HCT116 (cell line): ENCODE measurements at regions not wholly inside any gene's neighbourhood (a gene's known extent, or its start where the extent isn't known, plus 50 kb on each side); places are given as distances from the start of the nearest gene placed in this dataset.

Experiments
- ATAC-seq: fragments of 200-7000 bp; cut with Tn5 transposase; 2 replicates; pipeline ENCODE4 v1.9.1; 2020; ENCODE audit warnings: mild to moderate bottlenecking, moderate library complexity
- BruUV-seq: library from RNA; stranded (reverse); fragments of 400-500 nt; replicated peaks from 2 replicates; lab custom pipeline; 2021; lab: Mats Ljungman, UMichigan
- CTCF ChIA-PET: fragments of 300-600 bp; sonication (Branson Sonifier 250); formaldehyde crosslinking; loops from one replicate; lab custom pipeline; 2021; ENCODE audit warnings: antibody characterized with exemption; lab: Charles Lee
- POLR2A ChIA-PET: fragments of 300-600, 350-600 bp; sonication (Branson Sonifier 250); formaldehyde crosslinking; loops from one replicate; lab custom pipeline; 2021; ENCODE audit warnings: antibody characterized with exemption; lab: Charles Lee
- RAD21 ChIA-PET, 2 experiments: fragments of 300-600 bp; sonication (Branson Sonifier 250); formaldehyde crosslinking; loops; one replicate each; lab custom pipeline; 2023; ENCODE audit warnings: low total read pairs in 2 of 2; ENCODE audit not compliant: uncharacterized antibody in 2 of 2, unreplicated experiment in 2 of 2, low non-redundant PET in 1 of 2; lab: Charles Lee
- DNase-seq: peaks from one replicate; pipeline ENCODE4 v3.0.0-alpha.2; 2010; ENCODE audit warnings: low read depth, low spot score
- H2AFZ ChIP-seq: fragments of 200-600 bp; shearing (Covaris generic), sonication (generic); 2 replicates; pipeline ENCODE4 v1.6.1; 2017; ENCODE audit warnings: low read depth, mixed run types, mixed read lengths, antibody characterized with exemption, low read length; ENCODE audit not compliant: poor library complexity, severe bottlenecking
- H3K27ac ChIP-seq: 2 replicates; pipeline ENCODE4 v1.5.1; 2012; ENCODE audit warnings: low read depth, low read length
- H3K27me3 ChIP-seq: fragments of 200-600 bp; sonication (generic); 2 replicates; pipeline ENCODE4 v1.6.1; 2016; ENCODE audit warnings: mixed run types, low read length, mixed read lengths; ENCODE audit not compliant: insufficient read depth
- H3K36me3 ChIP-seq, 2 experiments: fragments of 200-500 bp in 1 of 2; fragments of 200-600 bp in 1 of 2; sonication (Bioruptor generic) in 1 of 2; sonication (generic) in 1 of 2; 2 replicates each; pipeline versions ENCODE4 v1.5.1 to v1.6.1; 2014 to 2016; ENCODE audit warnings: low read length in 2 of 2, inconsistent platforms in 1 of 2, mixed read lengths in 1 of 2, mixed run types in 1 of 2; ENCODE audit not compliant: insufficient read depth in 2 of 2, control insufficient read depth in 1 of 2
- H3K4me1 ChIP-seq, 2 experiments: fragments of 200-600 bp in 1 of 2; sonication (generic) in 1 of 2; 2 replicates each; pipeline versions ENCODE4 v1.5.1 to v1.6.1; 2012 to 2017; ENCODE audit warnings: low read length in 2 of 2, inconsistent platforms in 1 of 2, mild to moderate bottlenecking in 1 of 2, mixed read lengths in 1 of 2, mixed run types in 1 of 2, moderate library complexity in 1 of 2; ENCODE audit not compliant: insufficient read depth in 2 of 2, control insufficient read depth in 1 of 2
- H3K4me2 ChIP-seq: fragments of 200-600 bp; sonication (generic); 2 replicates; pipeline ENCODE4 v1.6.1; 2017; ENCODE audit warnings: mixed run types, low read length, mixed read lengths
- H3K4me3 ChIP-seq, 2 experiments: fragments of 200-600 bp in 1 of 2; sonication (generic) in 1 of 2; replicated peaks in 1 of 2; 2 replicates each; pipeline ENCODE4 v1.5.1; 2011 to 2016; ENCODE audit warnings: low read length in 2 of 2, control low read depth in 1 of 2, low read depth in 1 of 2, mild to moderate bottlenecking in 1 of 2, mixed read lengths in 1 of 2, mixed run types in 1 of 2
- H3K79me2 ChIP-seq: fragments of 200-600 bp; sonication (generic); 2 replicates; pipeline ENCODE4 v1.6.1; 2017; ENCODE audit warnings: mild to moderate bottlenecking, mixed run types, low read length, moderate library complexity, mixed read lengths; ENCODE audit not compliant: insufficient read depth
- H3K9ac ChIP-seq: fragments of 200-600 bp; sonication (generic); 2 replicates; pipeline ENCODE4 v1.6.1; 2016; ENCODE audit warnings: low read length, mixed read lengths
- H3K9me2 ChIP-seq: fragments of 200-600 bp; sonication (generic), shearing (Covaris generic); 2 replicates; pipeline ENCODE4 v1.6.1; 2017; ENCODE audit warnings: mixed run types, mild to moderate bottlenecking, moderate library complexity; ENCODE audit not compliant: insufficient read depth
- H3K9me3 ChIP-seq, 2 experiments: fragments of 200-500 bp in 1 of 2; fragments of 200-600 bp in 1 of 2; sonication (Bioruptor generic) in 1 of 2; sonication (generic) in 1 of 2; 2 replicates each; pipeline ENCODE4 v1.6.1; 2014 to 2017; ENCODE audit warnings: low read length in 2 of 2, mixed read lengths in 2 of 2, inconsistent platforms in 1 of 2, low read depth in 1 of 2, mild to moderate bottlenecking in 1 of 2, mixed run types in 1 of 2, moderate library complexity in 1 of 2; ENCODE audit not compliant: control insufficient read depth in 1 of 2, insufficient read depth in 1 of 2
- H4K20me1 ChIP-seq: fragments of 200-600 bp; sonication (generic), shearing (Covaris generic); 2 replicates; pipeline ENCODE4 v1.6.1; 2017; ENCODE audit warnings: mixed run types, mild to moderate bottlenecking, moderate library complexity; ENCODE audit not compliant: insufficient read depth
- CBX3 ChIP-seq: IDR thresholded peaks from 2 replicates; pipeline ENCODE4 v1.6.1; 2012; ENCODE audit warnings: low read depth
- FOSL1 ChIP-seq: IDR thresholded peaks from 2 replicates; pipeline ENCODE4 v1.6.1; 2012; ENCODE audit warnings: low read depth
- JUND ChIP-seq: IDR thresholded peaks from 2 replicates; pipeline ENCODE4 v1.6.1; 2012
- TCF7L2 ChIP-seq: IDR thresholded peaks from 2 replicates; pipeline ENCODE4 v1.7.0; 2011; ENCODE audit warnings: borderline replicate concordance, inconsistent platforms; ENCODE audit not compliant: insufficient read depth, insufficient read length; ENCODE audit errors: extremely low read depth
- intact Hi-C: fragments of 100-400 bp; cut with micrococcal nuclease; formaldehyde crosslinking; loops from 2 replicates; pipeline ENCODE4 v1.10.0; 2022
- TF ChIP-seq, protein P1 (sequence below): IDR thresholded peaks from 2 replicates; pipeline ENCODE4 v1.6.1; 2012; ENCODE audit warnings: low read depth
- TF ChIP-seq, protein P2 (sequence below), 3 experiments: fragments of 200-600 bp in 1 of 3; sonication (generic) in 1 of 3; IDR thresholded peaks in 2 of 3; conservative IDR thresholded peaks in 1 of 3; 2 replicates each; pipeline ENCODE4 v1.5.1; 2012 to 2017; ENCODE audit warnings: low read depth in 2 of 3, low read length in 2 of 3, antibody characterized with exemption in 1 of 3, borderline replicate concordance in 1 of 3, control low read depth in 1 of 3, mild to moderate bottlenecking in 1 of 3, mixed read lengths in 1 of 3, mixed run types in 1 of 3, moderate library complexity in 1 of 3; ENCODE audit not compliant: insufficient read depth in 1 of 3

DNA sequence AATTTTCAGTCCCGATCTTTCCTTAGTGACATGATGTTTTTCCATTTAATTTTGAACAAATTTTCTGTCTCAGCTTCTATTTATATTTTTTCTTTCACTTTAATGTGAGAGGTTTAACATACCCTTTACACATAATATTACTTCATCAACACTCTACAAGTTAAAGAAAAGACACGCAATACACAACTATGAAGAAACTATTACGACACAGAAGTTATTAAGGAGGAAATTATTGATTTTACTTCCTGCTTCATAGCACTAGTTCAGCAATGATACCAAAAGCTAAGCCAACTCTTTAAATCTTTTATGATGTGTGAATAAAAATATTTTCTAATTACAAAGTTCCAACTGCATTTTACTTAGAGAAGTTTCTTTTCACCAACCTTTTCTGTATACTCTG, 432.3 kb upstream of the DAB2 start (continued):
- no peak for TF ChIP-seq JUND

DNA sequence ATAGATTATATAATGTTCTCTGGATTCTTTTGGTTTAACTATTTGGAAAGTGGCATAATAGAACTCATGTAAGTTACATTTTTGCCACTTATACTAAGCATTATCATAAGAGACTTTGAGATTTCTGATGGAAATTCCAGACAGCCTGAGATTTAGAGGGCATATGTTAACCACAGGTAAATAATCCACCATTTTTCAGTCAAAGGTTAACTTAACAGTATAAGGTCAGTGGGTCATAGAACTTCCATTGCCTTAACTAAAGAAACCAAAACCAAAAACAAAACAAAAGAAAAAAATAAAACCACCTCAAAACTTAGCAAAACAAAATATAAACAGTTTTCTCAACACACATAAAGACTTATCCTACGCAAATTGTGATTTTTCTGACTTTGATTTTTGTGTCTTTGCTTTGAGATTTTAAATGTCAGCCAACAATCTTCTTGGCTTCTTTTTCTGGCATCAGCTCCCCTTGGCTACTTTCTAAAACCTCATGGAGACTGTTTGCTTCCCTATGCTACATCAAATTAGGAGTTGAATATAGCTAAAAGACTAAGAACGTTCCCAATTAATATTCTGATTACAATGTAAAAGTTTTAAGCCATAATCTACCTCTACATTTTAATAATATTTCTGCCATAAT, 430.1 kb upstream of the DAB2 start:
- BruUV-seq: no TSS peak
- Histone ChIP-seq H4K20me1 (no peaks in the 10 kb centered on the region), H3K4me2 (no peak overlapping the region), H3K36me3 (no peaks in the 10 kb centered on the region), H3K27me3 (no peaks in the 10 kb centered on the region), H3K4me3 (no peak overlapping the region), H3K4me1 (no peaks in the 10 kb centered on the region), H3K9me2 (peaks cover 5% of the 10 kb centered on the region; the same call in 1 of the 2 replicates), H3K27ac (no peak overlapping the region), H3K9ac (no peak overlapping the region), H3K9me3 (no peaks in the 10 kb centered on the region), H3K79me2 (no peaks in the 10 kb centered on the region), H2AFZ (no peak overlapping the region)
- TF ChIP-seq TCF7L2: no peak
- TF ChIP-seq, protein P1, sequence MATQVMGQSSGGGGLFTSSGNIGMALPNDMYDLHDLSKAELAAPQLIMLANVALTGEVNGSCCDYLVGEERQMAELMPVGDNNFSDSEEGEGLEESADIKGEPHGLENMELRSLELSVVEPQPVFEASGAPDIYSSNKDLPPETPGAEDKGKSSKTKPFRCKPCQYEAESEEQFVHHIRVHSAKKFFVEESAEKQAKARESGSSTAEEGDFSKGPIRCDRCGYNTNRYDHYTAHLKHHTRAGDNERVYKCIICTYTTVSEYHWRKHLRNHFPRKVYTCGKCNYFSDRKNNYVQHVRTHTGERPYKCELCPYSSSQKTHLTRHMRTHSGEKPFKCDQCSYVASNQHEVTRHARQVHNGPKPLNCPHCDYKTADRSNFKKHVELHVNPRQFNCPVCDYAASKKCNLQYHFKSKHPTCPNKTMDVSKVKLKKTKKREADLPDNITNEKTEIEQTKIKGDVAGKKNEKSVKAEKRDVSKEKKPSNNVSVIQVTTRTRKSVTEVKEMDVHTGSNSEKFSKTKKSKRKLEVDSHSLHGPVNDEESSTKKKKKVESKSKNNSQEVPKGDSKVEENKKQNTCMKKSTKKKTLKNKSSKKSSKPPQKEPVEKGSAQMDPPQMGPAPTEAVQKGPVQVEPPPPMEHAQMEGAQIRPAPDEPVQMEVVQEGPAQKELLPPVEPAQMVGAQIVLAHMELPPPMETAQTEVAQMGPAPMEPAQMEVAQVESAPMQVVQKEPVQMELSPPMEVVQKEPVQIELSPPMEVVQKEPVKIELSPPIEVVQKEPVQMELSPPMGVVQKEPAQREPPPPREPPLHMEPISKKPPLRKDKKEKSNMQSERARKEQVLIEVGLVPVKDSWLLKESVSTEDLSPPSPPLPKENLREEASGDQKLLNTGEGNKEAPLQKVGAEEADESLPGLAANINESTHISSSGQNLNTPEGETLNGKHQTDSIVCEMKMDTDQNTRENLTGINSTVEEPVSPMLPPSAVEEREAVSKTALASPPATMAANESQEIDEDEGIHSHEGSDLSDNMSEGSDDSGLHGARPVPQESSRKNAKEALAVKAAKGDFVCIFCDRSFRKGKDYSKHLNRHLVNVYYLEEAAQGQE: no peak
- TF ChIP-seq FOSL1: no peak
- no peak for TF ChIP-seq CBX3
- TF ChIP-seq, protein P2, sequence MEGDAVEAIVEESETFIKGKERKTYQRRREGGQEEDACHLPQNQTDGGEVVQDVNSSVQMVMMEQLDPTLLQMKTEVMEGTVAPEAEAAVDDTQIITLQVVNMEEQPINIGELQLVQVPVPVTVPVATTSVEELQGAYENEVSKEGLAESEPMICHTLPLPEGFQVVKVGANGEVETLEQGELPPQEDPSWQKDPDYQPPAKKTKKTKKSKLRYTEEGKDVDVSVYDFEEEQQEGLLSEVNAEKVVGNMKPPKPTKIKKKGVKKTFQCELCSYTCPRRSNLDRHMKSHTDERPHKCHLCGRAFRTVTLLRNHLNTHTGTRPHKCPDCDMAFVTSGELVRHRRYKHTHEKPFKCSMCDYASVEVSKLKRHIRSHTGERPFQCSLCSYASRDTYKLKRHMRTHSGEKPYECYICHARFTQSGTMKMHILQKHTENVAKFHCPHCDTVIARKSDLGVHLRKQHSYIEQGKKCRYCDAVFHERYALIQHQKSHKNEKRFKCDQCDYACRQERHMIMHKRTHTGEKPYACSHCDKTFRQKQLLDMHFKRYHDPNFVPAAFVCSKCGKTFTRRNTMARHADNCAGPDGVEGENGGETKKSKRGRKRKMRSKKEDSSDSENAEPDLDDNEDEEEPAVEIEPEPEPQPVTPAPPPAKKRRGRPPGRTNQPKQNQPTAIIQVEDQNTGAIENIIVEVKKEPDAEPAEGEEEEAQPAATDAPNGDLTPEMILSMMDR (IDR thresholded peaks at IDR 0.05 in 2 of 3, conservative IDR thresholded peaks at IDR 0.05 in 1 of 3; ENCODE audit: borderline replicate concordance in 1 of 3, insufficient read depth in 1 of 3, low read depth in 2 of 3, low read length in 2 of 3): no peak
- DNase-seq (no peak), ATAC-seq (no peak)
- ChIA-PET POLR2A (no interaction called here), RAD21 (no interaction called here), CTCF (no interaction called here)
- intact Hi-C loops: no loop called here
